ENCODE measurements at regions not wholly inside any gene's neighbourhood (a gene's known extent, or its start where the extent isn't known, plus 50 kb on each side); places are given as distances from the start of the nearest gene placed in this dataset.

DNA sequence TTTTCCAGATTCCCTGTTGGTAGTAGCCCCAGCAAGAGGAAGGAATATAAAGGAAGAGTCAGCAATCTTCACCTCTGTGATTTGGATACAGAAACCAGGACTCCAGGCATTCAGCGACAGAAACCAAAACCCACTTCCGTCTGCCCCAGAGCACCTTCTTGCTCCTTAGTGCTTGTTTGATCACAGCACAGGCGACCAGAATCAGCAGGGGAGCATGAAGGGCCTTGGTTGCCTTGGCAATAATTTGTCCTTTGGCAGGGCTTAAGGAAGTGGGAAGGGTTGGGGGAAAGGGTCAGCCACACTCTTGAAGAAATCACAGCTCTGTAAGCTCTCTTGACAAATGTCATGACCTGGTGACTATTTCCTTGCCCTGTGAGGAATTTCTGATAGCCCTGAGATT is 379.6 kb downstream of the OTUD1 start:
- TF ChIP-seq CTCF (conservative IDR thresholded peaks at IDR 0.05) (no peak), ZFX (IDR thresholded peaks at IDR 0.05) (no peak)

All from C4-2B (cell line).